ENCODE measurements at regions not wholly inside any gene's neighbourhood (a gene's known extent, or its start where the extent isn't known, plus 50 kb on each side); places are given as distances from the start of the nearest gene placed in this dataset.

DNA sequence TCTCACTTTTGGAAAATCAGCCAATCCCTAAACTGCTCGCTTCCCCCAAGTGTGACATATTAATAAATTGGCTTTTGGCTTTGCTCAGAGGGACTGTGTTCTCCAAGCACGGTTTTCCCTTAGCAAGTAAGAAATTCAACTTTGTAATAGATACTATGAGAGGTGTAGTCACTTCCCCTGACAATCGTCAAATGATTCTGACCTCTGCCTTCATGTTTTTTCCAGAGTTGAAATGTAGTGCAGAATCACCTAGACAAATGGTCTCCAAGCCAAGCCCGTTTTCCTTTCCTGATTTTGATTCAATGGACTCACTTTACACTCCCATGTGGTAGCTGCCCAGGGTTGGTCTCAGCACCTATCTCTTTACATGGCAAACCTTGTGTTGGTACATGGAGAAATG lies 99.1 kb downstream of the ARL4A start:
- TF ChIP-seq, protein P1, sequence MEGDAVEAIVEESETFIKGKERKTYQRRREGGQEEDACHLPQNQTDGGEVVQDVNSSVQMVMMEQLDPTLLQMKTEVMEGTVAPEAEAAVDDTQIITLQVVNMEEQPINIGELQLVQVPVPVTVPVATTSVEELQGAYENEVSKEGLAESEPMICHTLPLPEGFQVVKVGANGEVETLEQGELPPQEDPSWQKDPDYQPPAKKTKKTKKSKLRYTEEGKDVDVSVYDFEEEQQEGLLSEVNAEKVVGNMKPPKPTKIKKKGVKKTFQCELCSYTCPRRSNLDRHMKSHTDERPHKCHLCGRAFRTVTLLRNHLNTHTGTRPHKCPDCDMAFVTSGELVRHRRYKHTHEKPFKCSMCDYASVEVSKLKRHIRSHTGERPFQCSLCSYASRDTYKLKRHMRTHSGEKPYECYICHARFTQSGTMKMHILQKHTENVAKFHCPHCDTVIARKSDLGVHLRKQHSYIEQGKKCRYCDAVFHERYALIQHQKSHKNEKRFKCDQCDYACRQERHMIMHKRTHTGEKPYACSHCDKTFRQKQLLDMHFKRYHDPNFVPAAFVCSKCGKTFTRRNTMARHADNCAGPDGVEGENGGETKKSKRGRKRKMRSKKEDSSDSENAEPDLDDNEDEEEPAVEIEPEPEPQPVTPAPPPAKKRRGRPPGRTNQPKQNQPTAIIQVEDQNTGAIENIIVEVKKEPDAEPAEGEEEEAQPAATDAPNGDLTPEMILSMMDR (conservative IDR thresholded peaks at IDR 0.05; ENCODE audit: low read depth): no peak
- DNase-seq (ENCODE audit: low spot score): no peak
- ChIA-PET POLR2A (ENCODE audit: low non-redundant PET) (no interaction called here), CTCF (no interaction called here)
- no peak overlapping the region for H3K27ac ChIP-seq

DNA sequence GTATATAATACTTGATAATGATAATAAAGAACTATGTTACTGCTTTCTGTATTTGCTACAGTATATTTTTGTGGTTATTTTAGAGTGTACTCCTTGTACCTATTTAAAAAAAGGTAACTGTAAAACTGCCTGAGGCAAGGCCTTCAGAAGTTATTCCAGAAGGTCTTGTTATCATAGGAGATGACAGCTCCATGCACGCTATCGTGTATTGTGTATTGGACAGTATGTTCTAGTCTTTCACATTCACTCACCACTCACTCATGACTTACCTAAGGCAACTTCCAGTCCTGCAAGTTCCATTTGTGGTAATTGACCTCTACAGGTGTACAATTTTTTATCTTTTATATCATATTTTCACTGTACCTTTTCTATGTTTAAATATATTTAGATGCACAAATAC lies 100.7 kb downstream of the ARL4A start:
- no peak for DNase-seq (ENCODE audit: low spot score)
- POLR2A ChIA-PET (ENCODE audit: low non-redundant PET): no interaction called here
- TF ChIP-seq, protein P1 (conservative IDR thresholded peaks at IDR 0.05; ENCODE audit: low read depth): no peak
- CTCF ChIA-PET: no interaction called here
- no peak overlapping the region for H3K27ac ChIP-seq

DNA sequence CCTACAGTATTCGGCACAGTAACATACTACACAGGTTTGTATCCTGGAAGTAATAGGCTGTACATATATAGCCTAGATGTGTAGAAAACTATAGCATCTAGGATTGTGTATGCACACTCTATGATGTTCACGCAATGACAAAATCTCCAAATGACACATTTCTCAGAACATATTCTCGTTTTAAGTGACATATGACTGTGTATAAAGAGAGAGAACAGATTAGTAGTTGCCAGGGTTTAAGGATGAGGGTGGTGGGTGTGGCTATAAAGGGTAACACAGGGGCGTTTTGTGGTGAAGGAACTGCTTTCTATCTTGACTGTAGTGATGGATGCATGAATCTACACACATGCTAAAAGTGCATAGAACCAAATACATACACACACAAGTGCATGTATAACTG lies 101.2 kb downstream of the ARL4A start:
- TF ChIP-seq, protein P1 (conservative IDR thresholded peaks at IDR 0.05; ENCODE audit: low read depth): no peak
- ChIA-PET CTCF (no interaction called here), POLR2A (ENCODE audit: low non-redundant PET) (no interaction called here)
- H3K27ac ChIP-seq: no peak overlapping the region
- DNase-seq (ENCODE audit: low spot score): no peak

DNA sequence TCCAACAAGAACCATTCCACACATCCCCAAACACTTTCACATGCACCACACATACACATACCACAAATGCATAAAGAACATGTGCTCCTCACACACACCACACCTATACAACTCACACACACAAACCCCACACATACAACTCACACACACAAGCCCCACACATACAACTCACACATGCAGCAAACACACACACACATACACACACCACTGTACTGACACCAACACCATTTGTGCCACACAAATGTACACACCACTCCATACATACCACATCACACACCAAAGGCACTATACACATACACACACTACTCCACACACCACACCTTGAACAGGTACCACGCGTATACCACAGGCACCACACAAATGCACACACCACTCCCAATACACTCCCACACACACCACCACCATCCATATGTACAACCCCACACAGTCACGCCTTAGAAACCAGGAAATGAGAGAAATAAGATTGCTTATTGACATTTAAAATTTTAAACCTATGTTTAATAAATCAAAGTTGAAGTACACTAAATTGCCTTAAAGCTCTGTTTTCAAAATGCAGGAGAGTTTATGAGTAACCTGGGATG lies 107.4 kb downstream of the ARL4A start:
- ChIA-PET CTCF (no interaction called here), POLR2A (ENCODE audit: low non-redundant PET) (no interaction called here)
- no peak overlapping the region for H3K27ac ChIP-seq
- no peak for DNase-seq (ENCODE audit: low spot score)
- TF ChIP-seq, protein P1 (conservative IDR thresholded peaks at IDR 0.05; ENCODE audit: low read depth): no peak

DNA sequence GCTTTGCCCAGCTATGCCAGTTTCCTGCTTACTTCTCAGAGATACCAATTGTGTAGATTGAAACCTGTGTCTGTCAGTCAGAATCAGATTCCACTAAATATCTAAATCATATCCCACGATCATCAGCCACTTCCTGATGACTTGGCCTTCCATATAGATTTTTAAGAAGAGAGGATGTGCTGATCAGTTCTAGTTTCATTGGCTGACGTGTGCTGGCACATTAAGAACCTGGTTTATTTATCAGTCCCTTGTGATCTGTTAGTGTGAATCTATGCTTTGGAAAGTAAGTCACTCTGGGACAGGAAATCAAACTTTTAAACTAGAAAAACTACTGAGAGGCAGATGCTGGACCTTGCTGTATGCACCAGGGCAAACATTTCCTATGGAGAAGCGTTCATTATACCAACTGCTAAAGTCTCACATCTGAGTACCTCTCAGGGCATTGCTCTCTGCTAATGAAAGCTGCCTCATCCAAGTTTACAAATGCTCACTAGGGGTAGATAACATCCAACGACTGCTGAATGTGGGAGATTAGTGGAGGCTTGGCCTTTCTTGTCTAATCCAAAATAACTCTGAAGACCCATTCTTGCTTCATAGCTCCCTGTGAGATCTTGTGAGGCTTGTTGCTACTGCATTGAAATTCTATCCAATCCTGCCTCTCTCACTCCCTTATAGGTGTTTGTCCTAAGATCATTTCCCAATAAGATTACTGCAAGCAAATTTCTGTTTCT lies 109.1 kb downstream of the ARL4A start:
- TF ChIP-seq, protein P1 (conservative IDR thresholded peaks at IDR 0.05; ENCODE audit: low read depth): no peak
- CTCF ChIA-PET: interaction anchor here (0.6 kb wide), 1 partner anchor 1722 kb away, joined by 3 read pairs; no protein-coding TSS in a partner anchor
- POLR2A ChIA-PET (ENCODE audit: low non-redundant PET): no interaction called here

DNA sequence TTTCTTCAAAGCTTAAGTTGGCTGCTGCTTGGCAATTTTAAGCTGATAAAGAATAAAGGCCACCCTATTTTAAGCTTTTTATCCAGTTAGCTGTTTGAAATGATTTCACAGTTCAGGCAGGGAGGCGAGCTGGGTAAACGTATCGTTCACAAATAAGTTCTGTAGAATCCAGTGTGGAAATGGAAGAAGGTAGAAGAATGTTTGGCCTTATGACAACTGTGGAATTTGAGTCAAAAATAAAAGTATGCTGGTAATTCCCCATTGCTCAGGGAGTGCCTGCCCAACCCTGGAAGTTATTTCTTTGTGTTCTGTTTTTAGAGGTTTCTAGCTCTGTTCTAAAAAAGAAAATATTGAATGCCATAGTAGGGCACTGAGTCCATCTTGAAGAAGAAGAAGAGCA lies 113.1 kb downstream of the ARL4A start:
- H3K27ac ChIP-seq: no peak overlapping the region
- TF ChIP-seq, protein P1 (conservative IDR thresholded peaks at IDR 0.05; ENCODE audit: low read depth): no peak
- DNase-seq (ENCODE audit: low spot score): no peak
- ChIA-PET CTCF (no interaction called here), POLR2A (ENCODE audit: low non-redundant PET) (no interaction called here)

More for the DNA sequence above, 109.1 kb downstream of the ARL4A start:
- no peak for DNase-seq (ENCODE audit: low spot score)
- no peak overlapping the region for H3K27ac ChIP-seq

Measured in RWPE1 (cell line).